ENCODE measurements at regions not wholly inside any gene's neighbourhood (a gene's known extent, or its start where the extent isn't known, plus 50 kb on each side); places are given as distances from the start of the nearest gene placed in this dataset.
"Not testable (repeated sequence)": the region's sequence is repeated elsewhere in the genome, so short reads cannot be mapped to it uniquely, and the experiment has no call there.

GRCh38 chr5:125085797-125086505 lies 339.5 kb upstream of the ZNF608 start:
- peak; percentile 10 for DNase-seq (ENCODE audit: low spot score)

- no peak for DNase-seq (ENCODE audit: low spot score)
Measured at GRCh38 chr5:125088522-125089105, 342.2 kb upstream of the ZNF608 start.

GRCh38 chr5:125092138-125092537 lies 345.7 kb upstream of the ZNF608 start:
- not testable (repeated sequence) for DNase-seq (ENCODE audit: low spot score)

- peak; percentile 87 for DNase-seq (ENCODE audit: low spot score)
Measured at GRCh38 chr5:125093776-125094175, 347.3 kb upstream of the ZNF608 start.

GRCh38 chr5:125100342-125100741 lies 353.9 kb upstream of the ZNF608 start:
- DNase-seq (ENCODE audit: low spot score): no peak

- no peak for DNase-seq (ENCODE audit: low spot score)
Measured at GRCh38 chr5:125100951-125101350, 354.5 kb upstream of the ZNF608 start.

- DNase-seq (ENCODE audit: low spot score): no peak
Measured at GRCh38 chr5:125103459-125103858, 357.0 kb upstream of the ZNF608 start.

- DNase-seq (ENCODE audit: low spot score): no peak
Measured at GRCh38 chr5:125106271-125106670, 359.8 kb upstream of the ZNF608 start.

GRCh38 chr5:125106881-125107280 lies 360.4 kb upstream of the ZNF608 start:
- DNase-seq (ENCODE audit: low spot score): no peak

- DNase-seq (ENCODE audit: low spot score): no peak
Measured at GRCh38 chr5:125109293-125109692, 362.9 kb upstream of the ZNF608 start.

- no peak for DNase-seq (ENCODE audit: low spot score)
Measured at GRCh38 chr5:125109816-125110215, 363.4 kb upstream of the ZNF608 start.

- no peak for DNase-seq (ENCODE audit: low spot score)
Measured at GRCh38 chr5:125112196-125112595, 365.8 kb upstream of the ZNF608 start.

- DNase-seq (ENCODE audit: low spot score): no peak
Measured at GRCh38 chr5:125113328-125113727, 366.9 kb upstream of the ZNF608 start.

GRCh38 chr5:125115195-125115525 lies 368.7 kb upstream of the ZNF608 start:
- no peak for DNase-seq (ENCODE audit: low spot score)

- DNase-seq (ENCODE audit: low spot score): no peak
Measured at GRCh38 chr5:125117566-125117965, 371.1 kb upstream of the ZNF608 start.

- no peak for DNase-seq (ENCODE audit: low spot score)
Measured at GRCh38 chr5:125120012-125120411, 373.6 kb upstream of the ZNF608 start.

GRCh38 chr5:125125031-125125823 lies 378.8 kb upstream of the ZNF608 start:
- DNase-seq (ENCODE audit: low spot score): no peak

GRCh38 chr5:125126050-125126449 lies 379.6 kb upstream of the ZNF608 start:
- no peak for DNase-seq (ENCODE audit: low spot score)

- DNase-seq (ENCODE audit: low spot score): no peak
Measured at GRCh38 chr5:125129151-125129806, 382.8 kb upstream of the ZNF608 start.

GRCh38 chr5:125130591-125130990 lies 384.2 kb upstream of the ZNF608 start:
- no peak for DNase-seq (ENCODE audit: low spot score)

GRCh38 chr5:125134216-125135081 lies 388.0 kb upstream of the ZNF608 start:
- DNase-seq (ENCODE audit: low spot score): peak; percentile 90

GRCh38 chr5:125137535-125137934 lies 391.1 kb upstream of the ZNF608 start:
- no peak for DNase-seq (ENCODE audit: low spot score)
